Endometrium (tissue), 2 donors: ENCODE measurements at regions not wholly inside any gene's neighbourhood (a gene's known extent, or its start where the extent isn't known, plus 50 kb on each side); places are given as distances from the start of the nearest gene placed in this dataset.

Experiments
- FAIRE-seq: peaks from 2 replicates; lab custom pipeline; 2012; peaks lifted over from hg19 to GRCh38; lab: Jason Lieb, UNC
- donor health status: control.
- donor health status: control.

- FAIRE-seq, result no peak
These were observed 200.3 kb downstream of the TLE1 start for GRCh38 chr9:81489046-81489445.

- FAIRE-seq, result no peak
These were observed 208.3 kb downstream of the TLE1 start for GRCh38 chr9:81480828-81481604.

GRCh38 chr9:81479573-81479972, 209.8 kb downstream of the TLE1 start:
- FAIRE-seq, result no peak

- no peak for FAIRE-seq
These were observed 211.7 kb downstream of the TLE1 start for GRCh38 chr9:81477669-81478068.

GRCh38 chr9:81476813-81477490, 212.4 kb downstream of the TLE1 start:
- no peak for FAIRE-seq

GRCh38 chr9:81474792-81475191, 214.6 kb downstream of the TLE1 start:
- FAIRE-seq, result no peak

GRCh38 chr9:81474125-81474524, 215.2 kb downstream of the TLE1 start:
- FAIRE-seq, result no peak

- FAIRE-seq, result no peak
These were observed 215.6 kb downstream of the TLE1 start for GRCh38 chr9:81473708-81474107.

GRCh38 chr9:81473206-81473605, 216.1 kb downstream of the TLE1 start:
- no peak for FAIRE-seq

- FAIRE-seq, result no peak
These were observed 216.6 kb downstream of the TLE1 start for GRCh38 chr9:81472701-81473100.

- no peak for FAIRE-seq
These were observed 218.5 kb downstream of the TLE1 start for GRCh38 chr9:81470864-81471263.

GRCh38 chr9:81468084-81468595, 221.2 kb downstream of the TLE1 start:
- FAIRE-seq, result no peak

- FAIRE-seq, result no peak
These were observed 222.4 kb downstream of the TLE1 start for GRCh38 chr9:81466981-81467380.

- no peak for FAIRE-seq
These were observed 223.8 kb downstream of the TLE1 start for GRCh38 chr9:81465468-81466011.

- FAIRE-seq, result no peak
These were observed 226.5 kb downstream of the TLE1 start for GRCh38 chr9:81462801-81463200.

- FAIRE-seq, result no peak
These were observed 228.2 kb downstream of the TLE1 start for GRCh38 chr9:81461196-81461595.

GRCh38 chr9:81460693-81461092, 228.7 kb downstream of the TLE1 start:
- FAIRE-seq, result peak; percentile 92

GRCh38 chr9:81459591-81459990, 229.8 kb downstream of the TLE1 start:
- FAIRE-seq, result no peak

- FAIRE-seq, result no peak
These were observed 232.8 kb downstream of the TLE1 start for GRCh38 chr9:81456431-81457006.

- peak; percentile 63 for FAIRE-seq
These were observed 233.7 kb downstream of the TLE1 start for GRCh38 chr9:81455462-81456219.

GRCh38 chr9:81445331-81445921, 243.9 kb downstream of the TLE1 start:
- FAIRE-seq, result no peak

- FAIRE-seq, result no peak
These were observed 257.7 kb downstream of the TLE1 start for GRCh38 chr9:81431641-81432040.
